Mucosa of descending colon (tissue), 3 donors: ENCODE measurements at regions not wholly inside any gene's neighbourhood (a gene's known extent, or its start where the extent isn't known, plus 50 kb on each side); places are given as distances from the start of the nearest gene placed in this dataset.
"Not testable (repeated sequence)": the region's sequence is repeated elsewhere in the genome, so short reads cannot be mapped to it uniquely, and the experiment has no call there.

Experiments
- ATAC-seq: fragments of 200-7000 bp; cut with Tn5 transposase; one replicate; pipeline ENCODE4 v1.9.1; 2020; ENCODE audit warnings: mild to moderate bottlenecking, moderate library complexity
- DNase-seq, 3 donors: peaks; one replicate each; pipeline ENCODE4 v3.0.0-alpha.2; 2020
- H3K36me3 ChIP-seq: fragments of 200-600 bp; one replicate; pipeline ENCODE4 v1.8.0; 2021; ENCODE audit warnings: low read depth, mild to moderate bottlenecking
- H3K4me1 ChIP-seq: fragments of 200-600 bp; one replicate; pipeline ENCODE4 v1.8.0; 2021; ENCODE audit warnings: low read depth, mild to moderate bottlenecking
- H3K4me3 ChIP-seq: fragments of 200-600 bp; one replicate; pipeline ENCODE4 v1.8.0; 2021; ENCODE audit warnings: mild to moderate bottlenecking
- H3K9me3 ChIP-seq: fragments of 200-600 bp; one replicate; pipeline ENCODE4 v1.8.0; 2021; ENCODE audit warnings: mild to moderate bottlenecking
- intact Hi-C, 2 donors: fragments of 100-400 bp; cut with DNase I in 1 of 2; cut with micrococcal nuclease in 1 of 2; formaldehyde crosslinking; loops; one replicate each; pipeline versions ENCODE4 v1.11.0 to v1.11.1; 2022; cut with DNase I, micrococcal nuclease
- TF ChIP-seq, protein P1 (sequence below): fragments of 200-600 bp; IDR thresholded peaks from one replicate; pipeline ENCODE4 v1.8.0; 2022; ENCODE audit warnings: antibody characterized with exemption, mild to moderate bottlenecking
- donor health status: DM: no; HTN: no; CAD: no; lungs with moderate emphysema.
- donor health status: DM: no; HTN: no; CAD: no.
- donor health status: DM: no; HTN: yes; CAD: no.

DNA sequence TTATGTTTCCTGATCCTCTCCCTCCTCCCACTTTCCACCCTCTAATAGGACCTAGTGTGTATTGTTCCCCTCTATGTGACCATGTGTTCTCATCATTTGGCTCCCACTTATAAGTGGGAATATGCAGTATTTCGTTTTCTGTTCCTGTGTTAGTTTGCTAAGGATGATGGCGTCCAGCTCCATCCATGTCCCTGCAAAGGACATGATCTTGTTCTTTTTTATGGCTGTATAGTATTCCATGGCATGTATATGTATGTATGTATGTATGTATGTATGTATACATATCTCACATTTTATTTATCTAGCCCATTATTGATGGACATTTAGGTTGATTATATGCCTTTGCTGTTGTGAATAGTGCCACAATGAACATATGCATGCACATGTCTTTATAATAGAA lies 188.7 kb downstream of the RFPL4B start:
- H3K4me1 ChIP-seq, result no peaks in the 10 kb centered on the region
- peaks cover 2% of the 10 kb centered on the region for H3K9me3 ChIP-seq
- TF ChIP-seq, protein P1, sequence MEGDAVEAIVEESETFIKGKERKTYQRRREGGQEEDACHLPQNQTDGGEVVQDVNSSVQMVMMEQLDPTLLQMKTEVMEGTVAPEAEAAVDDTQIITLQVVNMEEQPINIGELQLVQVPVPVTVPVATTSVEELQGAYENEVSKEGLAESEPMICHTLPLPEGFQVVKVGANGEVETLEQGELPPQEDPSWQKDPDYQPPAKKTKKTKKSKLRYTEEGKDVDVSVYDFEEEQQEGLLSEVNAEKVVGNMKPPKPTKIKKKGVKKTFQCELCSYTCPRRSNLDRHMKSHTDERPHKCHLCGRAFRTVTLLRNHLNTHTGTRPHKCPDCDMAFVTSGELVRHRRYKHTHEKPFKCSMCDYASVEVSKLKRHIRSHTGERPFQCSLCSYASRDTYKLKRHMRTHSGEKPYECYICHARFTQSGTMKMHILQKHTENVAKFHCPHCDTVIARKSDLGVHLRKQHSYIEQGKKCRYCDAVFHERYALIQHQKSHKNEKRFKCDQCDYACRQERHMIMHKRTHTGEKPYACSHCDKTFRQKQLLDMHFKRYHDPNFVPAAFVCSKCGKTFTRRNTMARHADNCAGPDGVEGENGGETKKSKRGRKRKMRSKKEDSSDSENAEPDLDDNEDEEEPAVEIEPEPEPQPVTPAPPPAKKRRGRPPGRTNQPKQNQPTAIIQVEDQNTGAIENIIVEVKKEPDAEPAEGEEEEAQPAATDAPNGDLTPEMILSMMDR, result no peak
- no peak overlapping the region for H3K4me3 ChIP-seq
- ATAC-seq, result no peak
- intact Hi-C loops, result no loop called here
- DNase-seq, result no peak
- H3K36me3 ChIP-seq, result no peaks in the 10 kb centered on the region

DNA sequence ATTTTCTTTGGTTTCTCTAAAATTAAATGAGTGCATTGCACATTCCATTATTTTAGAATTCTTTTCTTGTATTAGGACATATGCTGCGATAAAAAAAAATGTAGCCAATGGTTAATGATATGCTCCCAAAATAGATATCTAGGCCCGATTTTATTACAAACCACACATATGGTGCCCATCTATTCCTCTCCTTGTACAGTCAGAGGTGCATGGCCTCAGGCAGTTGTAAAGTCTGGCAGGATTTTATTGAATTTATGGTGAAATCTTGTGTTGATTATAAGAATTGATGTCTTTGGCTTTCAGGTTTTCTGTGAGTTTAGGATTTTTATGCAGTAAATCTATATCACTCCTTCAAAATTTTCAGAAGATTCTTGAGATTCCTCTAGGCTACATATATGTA lies 192.2 kb downstream of the RFPL4B start:
- ATAC-seq, result no peak
- intact Hi-C loops, result no loop called here
- DNase-seq, result no peak
- Histone ChIP-seq H3K4me1 (no peaks in the 10 kb centered on the region), H3K9me3 (peaks cover 8% of the 10 kb centered on the region), H3K4me3 (no peak overlapping the region), H3K36me3 (no peaks in the 10 kb centered on the region)
- TF ChIP-seq, protein P1, result no peak

DNA sequence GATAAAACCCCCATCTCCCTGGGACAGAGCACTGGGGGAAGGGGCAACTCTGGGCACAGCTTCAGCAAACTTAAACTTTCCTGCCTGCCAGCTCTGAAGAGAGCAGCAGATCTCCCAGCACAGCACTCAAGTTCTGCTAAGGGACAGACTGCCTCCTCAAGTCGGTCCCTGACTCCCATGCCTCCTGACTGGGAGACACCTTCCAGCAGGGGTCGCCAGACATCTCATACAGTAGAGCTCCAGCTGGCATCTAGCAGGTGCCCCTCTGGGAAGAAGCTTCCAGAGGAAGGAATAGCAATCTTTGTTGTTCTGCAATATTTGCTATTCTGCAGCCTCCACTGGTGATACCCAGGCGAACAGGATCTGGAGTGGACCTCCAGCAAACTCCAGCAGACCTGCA lies 194.7 kb downstream of the RFPL4B start:
- H3K9me3 ChIP-seq, H3K4me1 ChIP-seq, H3K4me3 ChIP-seq, H3K36me3 ChIP-seq, ATAC-seq, intact Hi-C loops, DNase-seq: not testable (repeated sequence)

DNA sequence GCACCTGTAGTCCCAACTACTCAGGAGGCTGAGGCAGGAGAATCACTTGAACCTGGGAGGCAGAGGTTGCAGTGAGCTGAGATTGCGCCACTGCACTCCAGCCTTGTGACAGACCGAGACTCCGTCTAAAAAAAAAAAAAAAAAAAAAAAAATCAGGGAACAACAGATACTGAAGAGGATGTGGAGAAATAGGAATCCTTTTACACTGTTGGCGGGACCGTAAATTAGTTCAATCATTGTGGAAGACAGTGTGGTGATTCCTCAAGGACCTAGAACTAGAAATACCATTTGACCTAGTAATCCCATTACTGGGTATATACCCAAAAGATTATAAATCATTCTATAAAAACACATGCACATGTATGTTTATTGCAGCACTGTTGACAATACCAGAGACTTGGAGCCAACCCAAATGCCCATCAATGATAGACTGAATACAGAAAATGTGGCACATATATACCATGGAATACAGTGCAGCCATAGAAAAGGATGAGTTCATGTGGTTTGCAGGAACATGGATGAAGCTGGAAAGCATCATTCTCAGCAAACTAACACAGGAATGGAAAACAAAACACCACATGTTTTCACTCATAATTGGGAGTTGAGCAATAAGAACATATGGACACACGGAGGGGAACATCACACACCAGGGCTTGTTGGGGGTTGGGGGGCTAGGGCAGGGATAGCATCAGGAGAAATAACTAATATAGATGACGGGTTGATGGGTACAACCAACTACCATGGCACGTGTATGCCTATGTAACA lies 200.4 kb downstream of the RFPL4B start:
- ATAC-seq, H3K4me1 ChIP-seq, H3K36me3 ChIP-seq, H3K9me3 ChIP-seq, DNase-seq, intact Hi-C loops, H3K4me3 ChIP-seq: not testable (repeated sequence)

DNA sequence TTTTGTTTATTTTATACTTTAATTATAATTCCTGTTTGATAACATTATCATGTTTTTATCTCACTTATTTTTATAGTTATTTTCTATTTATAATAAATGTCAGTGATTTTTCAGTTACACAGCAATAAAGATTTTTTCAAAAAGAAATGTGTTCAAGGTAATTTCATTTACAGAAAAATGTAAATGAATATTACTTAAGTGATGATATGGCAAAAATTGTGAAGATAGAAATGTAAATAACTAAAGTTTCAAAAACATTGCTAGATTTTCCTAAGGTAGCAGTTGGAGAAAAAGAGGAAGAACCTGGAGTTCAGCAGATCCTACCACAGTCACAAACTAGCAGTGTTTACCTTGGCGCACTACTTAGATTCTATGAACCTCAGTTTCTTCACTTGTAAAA lies 202.6 kb downstream of the RFPL4B start:
- Histone ChIP-seq H3K4me3 (no peak overlapping the region), H3K36me3 (no peaks in the 10 kb centered on the region), H3K4me1 (no peaks in the 10 kb centered on the region), H3K9me3 (no peaks in the 10 kb centered on the region)
- DNase-seq (no peak), ATAC-seq (no peak)
- intact Hi-C loops, result no loop called here
- TF ChIP-seq, protein P1, result no peak

DNA sequence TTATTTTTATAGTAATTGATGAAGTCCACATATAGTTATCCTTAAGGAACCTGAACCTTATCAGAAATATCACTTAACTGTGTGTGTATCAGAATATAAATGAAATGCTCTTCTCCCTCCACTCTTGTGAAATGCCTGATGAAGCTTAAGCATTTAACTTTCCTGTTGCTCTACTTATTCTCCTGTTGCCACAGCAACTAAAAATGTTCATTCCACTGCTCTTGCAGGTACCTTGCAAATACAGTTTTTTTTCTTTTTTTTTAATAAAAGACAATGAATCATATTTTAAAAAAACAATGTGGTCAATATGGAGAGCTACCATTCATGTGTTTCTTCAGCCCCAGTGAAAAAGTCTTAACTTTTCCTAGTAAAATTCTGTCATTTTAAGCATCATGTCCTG lies 210.3 kb downstream of the RFPL4B start:
- DNase-seq (no peak), ATAC-seq (no peak)
- Histone ChIP-seq H3K36me3 (no peaks in the 10 kb centered on the region), H3K4me1 (no peaks in the 10 kb centered on the region), H3K4me3 (no peak overlapping the region), H3K9me3 (no peaks in the 10 kb centered on the region)
- intact Hi-C loops, result no loop called here
- TF ChIP-seq, protein P1, result no peak

DNA sequence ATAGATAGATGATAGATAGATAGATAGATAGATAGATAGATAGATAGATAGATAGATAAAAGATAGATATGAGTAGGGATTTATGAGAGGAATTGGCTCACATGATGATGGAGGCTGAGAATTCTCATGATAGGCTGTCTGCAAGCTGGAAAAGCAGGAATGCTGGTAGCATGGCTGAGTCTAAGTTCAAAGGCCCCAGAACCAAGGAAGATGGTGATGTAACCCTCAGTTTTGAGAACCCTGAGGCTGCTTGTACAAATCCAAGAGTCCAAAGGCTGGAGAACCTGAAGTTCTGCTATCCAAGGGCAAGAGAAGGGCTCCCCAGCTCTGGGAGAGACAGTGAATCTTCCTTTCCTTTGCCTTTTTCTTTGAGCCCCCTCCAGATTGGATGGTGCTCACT lies 210.8 kb downstream of the RFPL4B start:
- H3K36me3 ChIP-seq, result no peaks in the 10 kb centered on the region
- intact Hi-C loops, result no loop called here
- no peaks in the 10 kb centered on the region for H3K4me1 ChIP-seq
- no peak overlapping the region for H3K4me3 ChIP-seq
- no peaks in the 10 kb centered on the region for H3K9me3 ChIP-seq
- DNase-seq (no peak), ATAC-seq (no peak)
- TF ChIP-seq, protein P1, result no peak
